Effector memory CD8-positive, alpha-beta T cell (primary cell): ENCODE measurements at regions not wholly inside any gene's neighbourhood (a gene's known extent, or its start where the extent isn't known, plus 50 kb on each side); places are given as distances from the start of the nearest gene placed in this dataset.
A peak's percentile ranks its signal among the peaks of the same experiment; 100 is the strongest.

Experiments
- ATAC-seq: fragments of 150-1000 bp; cut with Tn5 transposase; replicated peaks from 2 replicates; pipeline ENCODE4 v1.10.0; 2021; ENCODE audit warnings: mild to moderate bottlenecking, moderate library complexity
- DNase-seq, 3 experiments: peaks; one replicate each; pipeline ENCODE4 v3.0.0; 2021
- H3K27ac Mint-ChIP-seq, 2 donors: one replicate each; pipeline ENCODE4 v1.8.0; 2022; ENCODE audit warnings: mild to moderate bottlenecking in 2 of 2, mixed read lengths in 2 of 2, moderate library complexity in 2 of 2
- H3K27me3 Mint-ChIP-seq, 2 donors: one replicate each; pipeline ENCODE4 v1.8.0; 2022; ENCODE audit warnings: mixed read lengths in 2 of 2
- H3K36me3 Mint-ChIP-seq: one replicate; pipeline ENCODE4 v1.8.0; 2022; ENCODE audit warnings: mild to moderate bottlenecking, moderate library complexity, mixed read lengths; ENCODE audit not compliant: insufficient read depth
- H3K4me1 Mint-ChIP-seq, 2 donors: one replicate each; pipeline ENCODE4 v1.8.0; 2022; ENCODE audit warnings: low read depth in 2 of 2, mixed read lengths in 2 of 2
- H3K4me3 Mint-ChIP-seq, 2 donors: one replicate each; pipeline ENCODE4 v1.8.0; 2022; ENCODE audit warnings: mild to moderate bottlenecking in 2 of 2, mixed read lengths in 2 of 2, moderate library complexity in 2 of 2
- H3K9me3 Mint-ChIP-seq, 2 donors: one replicate each; pipeline ENCODE4 v1.8.0; 2022; ENCODE audit warnings: mixed read lengths in 2 of 2

- H3K4me3 Mint-ChIP-seq = no peak overlapping the region
- H3K27ac Mint-ChIP-seq = peak overlapping the region in 1 of 2 donors; percentile 73
- H3K9me3 Mint-ChIP-seq = no peaks in the 10 kb centered on the region
- H3K36me3 Mint-ChIP-seq = no peaks in the 10 kb centered on the region
- no peak for ATAC-seq
- H3K4me1 Mint-ChIP-seq = peaks cover 0 to 7% of the 10 kb centered on the region in 2 donors
- peaks cover 38 to 62% of the 10 kb centered on the region in 2 donors for H3K27me3 Mint-ChIP-seq
- no peak for DNase-seq
These were observed 89.2 kb downstream of the RIPK4 start for GRCh38 chr21:41677671-41678015.

GRCh38 chr21:41676198-41676597, 90.7 kb downstream of the RIPK4 start:
- H3K9me3 Mint-ChIP-seq = no peaks in the 10 kb centered on the region

DNA sequence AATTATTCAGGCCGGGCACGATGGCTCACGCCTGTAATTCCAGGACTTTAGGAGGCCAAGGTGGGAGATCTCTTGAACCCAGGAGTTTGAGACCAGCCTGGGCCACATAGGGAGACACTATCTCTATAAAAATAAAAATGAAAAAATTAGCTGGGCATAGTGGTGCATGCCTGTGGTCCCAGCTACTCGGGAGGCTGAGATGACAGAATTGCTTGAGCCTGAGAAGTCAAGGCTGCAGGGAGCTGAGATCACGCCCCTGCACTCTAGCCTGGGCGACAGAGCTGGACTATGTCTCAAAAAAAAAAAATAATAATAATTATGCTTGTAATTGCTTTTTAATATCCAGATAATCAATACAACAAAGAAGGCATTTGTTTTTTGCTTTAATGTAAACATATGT, 91.3 kb downstream of the RIPK4 start:
- Mint-ChIP-seq H3K4me3 (no peak overlapping the region), H3K9me3 (no peaks in the 10 kb centered on the region), H3K36me3 (no peaks in the 10 kb centered on the region), H3K27me3 (peaks cover 23 to 55% of the 10 kb centered on the region in 2 donors), H3K4me1 (peaks cover 8 to 21% of the 10 kb centered on the region in 2 donors), H3K27ac (no peak overlapping the region)
- ATAC-seq (no peak), DNase-seq (no peak)

More at GRCh38 chr21:41676198-41676597, 90.7 kb downstream of the RIPK4 start:
- DNase-seq (no peak), ATAC-seq (no peak)
- Mint-ChIP-seq H3K4me3 (no peak overlapping the region), H3K27ac (no peak overlapping the region), H3K36me3 (no peaks in the 10 kb centered on the region), H3K27me3 (peaks cover 27 to 55% of the 10 kb centered on the region in 2 donors), H3K4me1 (peaks cover 8 to 17% of the 10 kb centered on the region in 2 donors)

DNA sequence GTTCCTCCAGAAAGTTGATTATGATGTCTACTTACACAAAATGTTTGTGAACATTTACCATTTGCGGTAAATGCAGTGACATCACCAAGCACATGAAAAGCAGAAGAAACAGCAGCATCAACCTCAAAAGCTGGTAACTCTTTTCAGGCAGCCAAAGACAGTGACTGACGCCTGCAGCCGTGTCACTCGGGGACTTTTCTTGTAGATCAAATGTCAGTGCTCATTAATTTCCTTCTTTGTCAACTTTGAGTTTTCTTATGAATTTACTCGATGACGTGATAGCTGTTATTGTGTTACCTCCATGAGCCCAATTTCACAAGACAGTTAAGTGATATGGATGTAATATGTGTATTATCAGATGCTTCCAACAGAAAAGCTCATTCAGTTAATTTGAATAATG, 92.5 kb downstream of the RIPK4 start:
- Mint-ChIP-seq H3K4me1 (peaks cover 8 to 21% of the 10 kb centered on the region in 2 donors), H3K4me3 (no peak overlapping the region), H3K27ac (no peak overlapping the region), H3K9me3 (no peaks in the 10 kb centered on the region), H3K27me3 (peaks cover 12 to 55% of the 10 kb centered on the region in 2 donors), H3K36me3 (no peaks in the 10 kb centered on the region)
- DNase-seq (no peak), ATAC-seq (no peak)

GRCh38 chr21:41673596-41674335, 93.1 kb downstream of the RIPK4 start:
- no peak overlapping the region for H3K4me3 Mint-ChIP-seq
- DNase-seq (no peak), ATAC-seq (no peak)
- peaks cover 6 to 53% of the 10 kb centered on the region in 2 donors for H3K27me3 Mint-ChIP-seq
- no peaks in the 10 kb centered on the region for H3K9me3 Mint-ChIP-seq
- H3K36me3 Mint-ChIP-seq = no peaks in the 10 kb centered on the region
- no peak overlapping the region for H3K27ac Mint-ChIP-seq
- H3K4me1 Mint-ChIP-seq = peaks cover 8 to 18% of the 10 kb centered on the region in 2 donors

DNA sequence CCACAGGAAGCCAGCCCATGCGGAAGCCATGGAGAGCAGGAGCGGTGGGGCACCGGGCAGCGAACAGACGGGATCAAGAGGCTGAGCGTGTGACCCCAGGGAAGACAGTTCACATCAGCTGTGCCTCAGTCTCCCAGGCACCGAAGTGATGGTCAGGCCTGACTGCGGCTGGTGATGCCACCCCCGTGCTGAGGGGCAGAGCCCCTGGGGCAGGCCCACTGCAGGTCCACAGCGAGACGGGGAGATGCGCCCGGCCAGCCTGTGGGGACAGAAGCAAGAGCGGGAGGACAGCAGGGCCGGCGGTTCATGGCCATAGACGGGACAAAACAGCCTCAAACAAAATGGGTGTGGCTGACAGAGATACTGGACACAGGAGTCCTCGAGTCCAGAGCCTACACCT, 93.8 kb downstream of the RIPK4 start:
- Mint-ChIP-seq H3K4me3 (no peak overlapping the region), H3K27me3 (peaks cover 6 to 47% of the 10 kb centered on the region in 2 donors), H3K4me1 (peaks cover 8 to 18% of the 10 kb centered on the region in 2 donors), H3K9me3 (no peaks in the 10 kb centered on the region), H3K36me3 (no peaks in the 10 kb centered on the region), H3K27ac (no peak overlapping the region)
- no peak for ATAC-seq
- no peak for DNase-seq

GRCh38 chr21:41672543-41672915, 94.3 kb downstream of the RIPK4 start:
- ATAC-seq (no peak), DNase-seq (no peak)
- Mint-ChIP-seq H3K27me3 (peaks cover 3 to 43% of the 10 kb centered on the region in 2 donors), H3K9me3 (no peaks in the 10 kb centered on the region), H3K4me1 (peaks cover 8 to 17% of the 10 kb centered on the region in 2 donors), H3K27ac (no peak overlapping the region), H3K4me3 (no peak overlapping the region), H3K36me3 (no peaks in the 10 kb centered on the region)

DNA sequence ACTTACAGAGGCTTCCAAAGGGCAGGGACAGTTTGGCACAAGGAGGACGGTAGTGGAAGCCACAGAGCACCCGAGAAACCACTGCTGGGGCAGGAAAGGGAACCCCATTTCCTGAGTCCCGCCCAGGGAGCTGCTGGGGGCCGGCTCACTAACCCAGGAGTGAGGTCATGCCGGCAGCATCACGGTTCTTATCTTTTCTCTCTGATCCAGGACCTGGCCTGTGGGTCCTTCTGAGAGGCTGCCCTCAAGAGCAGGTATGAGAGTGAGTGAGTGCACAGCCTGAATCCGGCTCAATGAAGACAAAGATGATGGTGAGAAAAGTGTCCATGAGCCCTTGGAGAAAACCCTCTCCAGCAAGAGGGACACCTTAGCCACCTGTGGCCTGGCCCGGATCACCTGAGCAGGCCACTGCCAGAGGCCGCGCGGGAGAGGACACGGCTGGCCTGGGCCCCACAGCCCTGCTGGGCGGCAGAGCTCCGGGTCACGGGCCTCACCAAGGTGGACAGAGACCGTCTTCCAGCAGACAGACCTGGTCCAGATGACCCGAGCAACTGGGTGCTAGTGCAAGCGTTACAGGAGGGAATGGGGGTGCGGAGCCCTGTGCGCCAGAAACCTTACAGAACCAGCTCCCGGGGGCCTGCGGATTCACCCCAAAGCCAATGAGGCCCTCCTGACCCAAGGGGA, 94.9 kb downstream of the RIPK4 start:
- H3K9me3 Mint-ChIP-seq = no peaks in the 10 kb centered on the region
- peaks cover 8 to 15% of the 10 kb centered on the region in 2 donors for H3K4me1 Mint-ChIP-seq
- ATAC-seq (no peak), DNase-seq (no peak)
- H3K4me3 Mint-ChIP-seq = peak overlapping the region in 1 of 2 donors; percentile 32
- no peaks in the 10 kb centered on the region for H3K36me3 Mint-ChIP-seq
- peaks cover 0 to 38% of the 10 kb centered on the region in 2 donors for H3K27me3 Mint-ChIP-seq
- H3K27ac Mint-ChIP-seq = peak overlapping the region in 1 of 2 donors; percentile 57

GRCh38 chr21:41671212-41671762, 95.6 kb downstream of the RIPK4 start:
- Mint-ChIP-seq H3K36me3 (no peaks in the 10 kb centered on the region), H3K4me1 (peaks cover 8 to 15% of the 10 kb centered on the region in 2 donors), H3K27me3 (peaks cover 0 to 44% of the 10 kb centered on the region in 2 donors), H3K9me3 (no peaks in the 10 kb centered on the region), H3K4me3 (peak overlapping the region in 1 of 2 donors; percentile 32), H3K27ac (peak overlapping the region in 1 of 2 donors; percentile 57)
- no peak for ATAC-seq
- DNase-seq = no peak

- no peak overlapping the region for H3K4me3 Mint-ChIP-seq
- H3K27ac Mint-ChIP-seq = no peak overlapping the region
- ATAC-seq (no peak), DNase-seq (no peak)
- no peaks in the 10 kb centered on the region for H3K9me3 Mint-ChIP-seq
- peaks cover 8 to 15% of the 10 kb centered on the region in 2 donors for H3K4me1 Mint-ChIP-seq
- H3K36me3 Mint-ChIP-seq = no peaks in the 10 kb centered on the region
- H3K27me3 Mint-ChIP-seq = peaks cover 0 to 49% of the 10 kb centered on the region in 2 donors
These were observed 96.6 kb downstream of the RIPK4 start for GRCh38 chr21:41670056-41670805.

GRCh38 chr21:41669533-41669830, 97.4 kb downstream of the RIPK4 start:
- peaks cover 8 to 15% of the 10 kb centered on the region in 2 donors for H3K4me1 Mint-ChIP-seq
- DNase-seq (no peak), ATAC-seq (no peak)
- H3K27me3 Mint-ChIP-seq = peaks cover 0 to 55% of the 10 kb centered on the region in 2 donors
- H3K9me3 Mint-ChIP-seq = no peaks in the 10 kb centered on the region
- H3K36me3 Mint-ChIP-seq = no peaks in the 10 kb centered on the region
- H3K27ac Mint-ChIP-seq = no peak overlapping the region
- no peak overlapping the region for H3K4me3 Mint-ChIP-seq

DNA sequence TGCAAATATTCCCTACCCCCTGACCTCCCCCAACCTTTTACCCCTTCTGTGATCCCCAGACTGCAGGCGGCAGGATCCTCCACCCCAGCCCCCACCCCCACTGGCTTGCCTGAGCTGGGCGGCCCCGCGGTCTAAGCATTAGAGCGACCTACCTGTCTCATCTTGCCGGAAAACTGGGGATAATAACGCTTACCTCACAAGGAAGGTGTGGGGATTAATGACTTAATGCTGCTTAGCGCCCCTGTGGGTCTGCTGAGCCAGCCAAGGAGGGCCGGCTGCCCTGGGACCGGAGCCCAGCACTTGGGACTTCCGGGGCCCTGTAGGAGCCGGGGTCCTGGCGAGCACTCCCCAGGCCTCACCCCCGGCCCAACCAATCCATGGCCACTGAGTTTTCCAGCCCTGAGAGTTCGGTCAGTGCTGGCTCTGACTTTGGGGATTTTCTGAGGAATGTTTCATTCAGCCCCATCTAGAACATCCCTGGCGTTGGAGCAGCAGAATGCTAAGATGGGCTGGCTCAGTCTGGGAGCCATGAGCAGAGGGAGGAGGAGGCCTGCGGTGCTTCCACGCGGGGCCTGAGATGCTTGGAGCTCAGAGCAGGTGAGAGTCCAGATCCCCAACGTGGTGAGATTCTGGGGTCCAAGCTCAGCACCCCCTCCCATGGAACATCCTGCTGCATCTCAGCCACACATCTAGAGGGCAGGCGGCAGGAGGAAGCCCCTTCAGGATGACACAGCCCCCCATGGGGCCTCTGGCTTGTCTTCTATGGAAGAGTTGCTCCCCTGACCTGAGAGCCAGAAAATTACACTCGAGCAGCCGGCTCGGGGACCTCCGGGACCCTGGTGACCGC, 97.9 kb downstream of the RIPK4 start:
- Mint-ChIP-seq H3K36me3 (no peaks in the 10 kb centered on the region), H3K27me3 (peaks cover 0 to 57% of the 10 kb centered on the region in 2 donors), H3K9me3 (no peaks in the 10 kb centered on the region), H3K4me3 (no peak overlapping the region), H3K27ac (no peak overlapping the region), H3K4me1 (peaks cover 8 to 15% of the 10 kb centered on the region in 2 donors)
- ATAC-seq (no peak), DNase-seq (no peak)
